ENCODE measurements at regions not wholly inside any gene's neighbourhood (a gene's known extent, or its start where the extent isn't known, plus 50 kb on each side); places are given as distances from the start of the nearest gene placed in this dataset.

DNA sequence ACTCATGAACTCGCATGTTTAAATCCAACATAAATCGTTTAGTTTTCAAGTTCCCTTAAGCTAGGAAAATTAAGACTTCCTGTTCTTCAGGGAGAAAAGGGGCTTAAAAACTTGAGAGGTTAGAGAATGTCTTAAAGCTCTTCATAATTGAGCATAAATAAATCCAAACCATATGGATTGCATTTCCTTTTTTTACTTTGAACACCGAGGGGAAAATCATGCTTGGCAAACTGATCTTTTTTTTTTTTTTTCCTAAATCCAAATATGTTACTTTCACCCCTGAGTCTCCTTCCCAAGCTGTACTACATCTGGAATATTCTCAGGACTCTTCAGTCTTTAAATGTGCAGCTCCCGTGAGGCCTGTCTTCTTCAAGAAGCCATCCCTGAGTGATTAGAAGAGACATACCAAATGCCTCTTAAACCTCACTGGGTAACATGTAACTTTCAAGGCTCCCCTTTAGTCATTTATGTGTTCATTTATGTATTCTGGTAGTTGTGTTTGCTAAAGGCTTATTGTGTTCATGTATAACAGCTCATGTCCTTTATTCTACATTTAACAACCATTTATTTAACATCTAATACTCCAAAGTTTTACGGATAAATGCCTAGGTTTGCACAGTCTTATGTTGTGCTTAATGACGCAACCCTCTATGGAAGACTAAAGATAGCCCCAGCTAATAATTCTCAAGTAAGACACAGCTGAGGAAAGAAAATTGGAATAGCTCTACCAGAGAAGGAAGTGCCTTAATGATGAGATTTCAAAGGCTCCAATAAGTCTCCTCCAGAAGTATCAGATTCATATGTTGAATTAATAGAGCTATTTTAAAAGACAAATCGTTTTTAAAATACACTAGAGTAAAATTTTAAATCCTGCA, 107.0 kb downstream of the AGTR2 start:
- TF ChIP-seq CEBPB (IDR thresholded peaks at IDR 0.05; ENCODE audit: low read depth, low read length): no peak
- TF ChIP-seq, protein P1, sequence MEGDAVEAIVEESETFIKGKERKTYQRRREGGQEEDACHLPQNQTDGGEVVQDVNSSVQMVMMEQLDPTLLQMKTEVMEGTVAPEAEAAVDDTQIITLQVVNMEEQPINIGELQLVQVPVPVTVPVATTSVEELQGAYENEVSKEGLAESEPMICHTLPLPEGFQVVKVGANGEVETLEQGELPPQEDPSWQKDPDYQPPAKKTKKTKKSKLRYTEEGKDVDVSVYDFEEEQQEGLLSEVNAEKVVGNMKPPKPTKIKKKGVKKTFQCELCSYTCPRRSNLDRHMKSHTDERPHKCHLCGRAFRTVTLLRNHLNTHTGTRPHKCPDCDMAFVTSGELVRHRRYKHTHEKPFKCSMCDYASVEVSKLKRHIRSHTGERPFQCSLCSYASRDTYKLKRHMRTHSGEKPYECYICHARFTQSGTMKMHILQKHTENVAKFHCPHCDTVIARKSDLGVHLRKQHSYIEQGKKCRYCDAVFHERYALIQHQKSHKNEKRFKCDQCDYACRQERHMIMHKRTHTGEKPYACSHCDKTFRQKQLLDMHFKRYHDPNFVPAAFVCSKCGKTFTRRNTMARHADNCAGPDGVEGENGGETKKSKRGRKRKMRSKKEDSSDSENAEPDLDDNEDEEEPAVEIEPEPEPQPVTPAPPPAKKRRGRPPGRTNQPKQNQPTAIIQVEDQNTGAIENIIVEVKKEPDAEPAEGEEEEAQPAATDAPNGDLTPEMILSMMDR (conservative IDR thresholded peaks at IDR 0.05; ENCODE audit: low read depth, low read length): no peak
- no peak for TF ChIP-seq RAD21 (IDR thresholded peaks at IDR 0.05; ENCODE audit: low read length)
- TF ChIP-seq RFX5 (IDR thresholded peaks at IDR 0.05; ENCODE audit: low read depth, low read length): no peak
- no peak for TF ChIP-seq POLR2A (IDR thresholded peaks at IDR 0.05; ENCODE audit: low read depth, low read length)
- no peak for TF ChIP-seq FOS (IDR thresholded peaks at IDR 0.05; ENCODE audit: low read depth, low read length)
- no peak for TF ChIP-seq SMC3 (IDR thresholded peaks at IDR 0.05; ENCODE audit: low read depth, low read length)
- no peak for TF ChIP-seq BHLHE40 (IDR thresholded peaks at IDR 0.05; ENCODE audit: low read depth, low read length)

All from IMR-90 (cell line).